ENCODE measurements at regions not wholly inside any gene's neighbourhood (a gene's known extent, or its start where the extent isn't known, plus 50 kb on each side); places are given as distances from the start of the nearest gene placed in this dataset.

DNA sequence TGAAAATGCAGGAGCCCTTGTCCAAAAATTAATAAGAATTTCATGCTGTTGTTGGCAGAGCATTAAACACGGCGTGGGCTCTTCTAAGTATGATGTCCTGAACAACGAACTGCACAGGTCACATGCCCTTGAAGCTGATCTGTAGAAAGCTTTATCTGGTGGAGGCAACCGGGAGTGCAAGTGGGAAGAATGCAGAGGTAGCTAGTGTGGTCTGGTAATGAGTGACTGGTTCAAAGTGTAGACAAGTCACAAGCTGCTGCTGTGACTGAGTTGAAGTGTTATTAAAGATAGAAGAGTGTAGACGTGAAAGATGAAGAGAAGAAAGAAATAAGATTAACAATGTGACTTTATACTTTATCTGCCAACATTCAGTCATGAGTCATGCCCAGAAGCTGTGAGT, 361.9 kb downstream of the TTLL7 start:
- TF ChIP-seq POLR2AphosphoS5 (IDR thresholded peaks at IDR 0.05; ENCODE audit: borderline replicate concordance, low read depth, low read length) (no peak), EZH2 (IDR thresholded peaks at IDR 0.05) (no peak)

Data from SK-N-MC (cell line).